Epithelial cell of prostate (primary cell): ENCODE measurements at regions not wholly inside any gene's neighbourhood (a gene's known extent, or its start where the extent isn't known, plus 50 kb on each side); places are given as distances from the start of the nearest gene placed in this dataset.

ENCODE experiments used
- DNase-seq: peaks from one replicate; pipeline ENCODE4 v3.0.0-alpha.2; 2011; ENCODE audit warnings: low read depth, low spot score
- H3K27ac ChIP-seq: fragments of 450-650 bp; 2 replicates; pipeline ENCODE4 v1.5.1; 2017; ENCODE audit warnings: mild to moderate bottlenecking

GRCh38 chr15:96014939-96015338 is 315.6 kb upstream of the NR2F2 start:
- H3K27ac ChIP-seq: no peak overlapping the region
- no peak for DNase-seq

GRCh38 chr15:96019114-96019513 is 311.4 kb upstream of the NR2F2 start:
- no peak for DNase-seq
- H3K27ac ChIP-seq: no peak overlapping the region

DNA sequence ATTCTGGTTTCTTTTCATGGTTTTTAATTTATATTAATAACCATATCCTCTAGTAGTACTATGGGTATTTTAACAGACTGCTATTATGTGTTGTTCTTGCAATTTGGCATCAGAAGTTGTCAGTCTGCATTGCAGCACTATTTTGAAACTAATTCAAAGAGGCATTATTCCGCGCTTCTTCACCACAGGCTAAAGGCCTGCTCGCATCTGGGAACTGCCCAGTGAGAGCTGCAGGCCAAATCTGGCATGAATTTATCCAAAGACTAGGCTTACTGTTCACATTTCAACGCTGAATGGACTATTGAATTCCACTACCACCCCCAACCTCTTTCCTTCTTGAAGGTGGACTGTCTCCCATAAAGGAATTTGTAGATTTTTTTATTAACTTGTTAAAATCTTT is 310.4 kb upstream of the NR2F2 start:
- DNase-seq: no peak
- no peak overlapping the region for H3K27ac ChIP-seq

GRCh38 chr15:96020797-96021196 is 309.7 kb upstream of the NR2F2 start:
- no peak for DNase-seq
- H3K27ac ChIP-seq: no peak overlapping the region

- no peak for DNase-seq
- H3K27ac ChIP-seq: no peak overlapping the region
These were observed 307.4 kb upstream of the NR2F2 start for GRCh38 chr15:96023081-96023480.

- DNase-seq: no peak
- no peak overlapping the region for H3K27ac ChIP-seq
These were observed 303.0 kb upstream of the NR2F2 start for GRCh38 chr15:96027501-96027900.

DNA sequence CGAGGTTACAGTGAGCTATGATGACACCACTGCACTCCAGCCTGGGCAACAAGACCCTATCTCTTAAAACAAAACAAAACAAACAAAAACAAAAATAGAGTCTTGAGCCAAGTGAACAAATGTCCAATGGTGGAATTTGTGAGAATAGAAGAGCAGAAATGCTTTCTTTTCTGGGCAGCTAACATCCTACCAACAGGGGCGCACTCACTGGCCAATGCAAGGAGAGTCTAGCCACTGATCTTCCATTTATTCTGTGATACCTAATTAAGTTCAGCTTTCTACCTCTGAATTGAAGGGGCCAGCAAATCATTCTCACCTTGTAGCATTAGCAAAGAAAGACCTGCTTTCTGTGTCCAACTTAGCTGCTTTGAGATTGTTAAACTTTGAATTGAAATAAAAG is 301.9 kb upstream of the NR2F2 start:
- H3K27ac ChIP-seq: no peak overlapping the region

GRCh38 chr15:96029172-96029571 is 301.3 kb upstream of the NR2F2 start:
- no peak overlapping the region for H3K27ac ChIP-seq
- DNase-seq: no peak

More for the DNA sequence above, 301.9 kb upstream of the NR2F2 start:
- DNase-seq: no peak

GRCh38 chr15:96031426-96032110 is 298.9 kb upstream of the NR2F2 start:
- H3K27ac ChIP-seq: no peak overlapping the region
- no peak for DNase-seq

- no peak for DNase-seq
These were observed 295.4 kb upstream of the NR2F2 start for GRCh38 chr15:96035091-96035490.

DNA sequence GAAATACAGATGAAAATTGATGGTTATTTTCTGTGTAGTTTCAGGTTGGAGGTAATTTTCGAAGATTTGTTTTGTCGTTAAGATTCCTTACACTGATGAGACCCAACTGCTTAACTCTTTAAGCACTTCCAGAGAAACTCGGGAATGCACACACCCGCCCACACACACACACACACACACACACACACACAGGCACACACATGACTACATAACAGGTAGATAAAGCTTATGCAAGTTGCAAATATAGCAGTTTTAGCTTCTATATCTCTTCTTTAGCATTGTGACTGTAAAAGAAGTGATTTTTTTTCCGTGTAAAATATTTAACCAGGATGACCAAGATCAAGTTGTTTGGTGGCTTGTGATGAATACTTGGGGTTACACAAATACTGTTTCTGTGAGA is 294.9 kb upstream of the NR2F2 start:
- no peak for DNase-seq
- H3K27ac ChIP-seq: no peak overlapping the region

More at GRCh38 chr15:96035091-96035490, 295.4 kb upstream of the NR2F2 start:
- no peak overlapping the region for H3K27ac ChIP-seq

DNA sequence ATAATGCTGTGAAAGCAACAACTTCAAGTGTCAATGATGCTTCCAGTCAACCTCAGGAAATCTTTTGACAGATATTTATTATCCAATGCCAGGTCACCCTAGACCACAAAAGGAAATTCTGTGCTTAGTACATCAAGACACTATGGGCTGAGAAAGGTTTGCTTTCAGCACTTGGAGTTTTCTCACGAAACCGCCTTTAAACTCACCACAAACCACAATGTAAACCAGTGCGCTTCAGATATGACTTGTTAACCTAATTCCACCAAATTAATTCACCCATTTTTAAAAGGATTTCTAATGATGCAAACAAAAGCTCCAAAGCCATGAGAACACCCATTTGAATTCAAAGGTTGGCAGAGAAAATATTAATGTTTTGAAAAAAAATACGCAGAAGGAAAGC is 292.9 kb upstream of the NR2F2 start:
- DNase-seq: no peak
- H3K27ac ChIP-seq: no peak overlapping the region

DNA sequence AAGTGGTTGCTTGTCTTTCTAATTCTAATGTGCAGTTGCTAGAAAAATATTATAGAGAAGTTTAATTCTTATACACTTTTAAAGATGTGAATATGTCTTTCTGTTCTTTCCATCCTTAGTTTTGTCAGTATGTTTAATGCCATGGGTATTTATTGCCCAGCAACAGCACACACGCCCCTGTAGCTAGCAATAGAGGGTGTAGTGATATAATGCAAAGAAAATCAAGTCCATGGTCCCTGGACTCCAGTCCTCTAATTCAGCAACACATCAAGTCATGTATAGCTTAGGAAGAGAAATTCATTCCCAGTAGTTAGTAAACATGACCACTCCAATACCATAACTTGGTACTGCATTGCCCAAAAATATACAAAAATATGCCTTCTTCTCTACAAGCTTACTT is 292.4 kb upstream of the NR2F2 start:
- no peak for DNase-seq
- H3K27ac ChIP-seq: no peak overlapping the region

DNA sequence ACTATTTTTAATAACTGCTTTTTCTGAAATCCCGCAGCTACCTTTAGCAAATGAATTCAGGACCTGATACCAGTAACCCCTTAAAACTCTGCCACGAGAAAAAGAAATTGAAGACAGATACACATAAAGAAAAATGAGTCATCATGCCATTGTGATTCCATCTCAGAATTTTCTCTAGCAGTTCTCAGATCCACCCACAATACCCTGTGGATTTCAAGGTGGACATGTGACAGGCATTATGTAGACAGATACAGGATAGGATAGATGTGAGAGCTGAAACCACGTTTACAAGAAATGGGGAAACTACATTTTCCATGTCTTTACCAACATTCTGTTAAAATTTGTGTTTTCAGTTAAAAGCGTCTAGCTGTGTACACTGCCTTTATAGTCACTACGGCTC is 291.9 kb upstream of the NR2F2 start:
- no peak overlapping the region for H3K27ac ChIP-seq
- DNase-seq: no peak

DNA sequence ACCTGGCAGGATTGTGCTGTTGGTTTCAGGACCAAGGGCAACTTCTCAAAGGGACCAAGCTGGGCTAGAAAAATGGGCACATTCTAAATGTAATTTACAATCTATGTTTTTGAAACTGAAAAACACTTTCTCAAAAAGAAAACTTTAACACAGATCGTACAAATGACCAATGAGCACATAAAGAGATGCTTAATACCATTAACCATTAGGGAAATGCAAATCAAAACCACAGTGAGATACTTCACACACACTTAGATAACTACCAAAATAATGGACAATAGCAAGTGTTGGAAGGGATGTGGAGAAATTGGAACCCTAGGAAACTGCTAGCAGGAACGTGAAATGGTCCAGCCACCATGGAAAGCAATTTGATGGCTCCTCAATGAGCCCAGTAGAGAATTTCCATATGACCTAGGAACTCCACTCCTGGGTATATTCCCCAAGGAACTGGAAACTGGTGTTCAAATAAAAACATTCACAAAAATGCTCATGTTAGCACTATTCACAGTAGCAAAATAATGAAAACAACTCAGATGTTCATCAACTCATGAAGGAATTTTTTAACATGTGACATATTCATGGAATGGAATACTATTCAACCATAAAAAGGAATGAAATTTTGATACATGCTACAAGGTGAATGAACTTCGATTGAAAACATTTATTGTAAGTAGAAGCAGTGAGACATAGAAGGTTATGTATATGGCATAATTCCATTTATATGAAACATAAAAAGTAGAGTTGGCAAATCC is 288.3 kb upstream of the NR2F2 start:
- no peak overlapping the region for H3K27ac ChIP-seq
- DNase-seq: no peak

- no peak for DNase-seq
- no peak overlapping the region for H3K27ac ChIP-seq
These were observed 287.7 kb upstream of the NR2F2 start for GRCh38 chr15:96042734-96043224.

DNA sequence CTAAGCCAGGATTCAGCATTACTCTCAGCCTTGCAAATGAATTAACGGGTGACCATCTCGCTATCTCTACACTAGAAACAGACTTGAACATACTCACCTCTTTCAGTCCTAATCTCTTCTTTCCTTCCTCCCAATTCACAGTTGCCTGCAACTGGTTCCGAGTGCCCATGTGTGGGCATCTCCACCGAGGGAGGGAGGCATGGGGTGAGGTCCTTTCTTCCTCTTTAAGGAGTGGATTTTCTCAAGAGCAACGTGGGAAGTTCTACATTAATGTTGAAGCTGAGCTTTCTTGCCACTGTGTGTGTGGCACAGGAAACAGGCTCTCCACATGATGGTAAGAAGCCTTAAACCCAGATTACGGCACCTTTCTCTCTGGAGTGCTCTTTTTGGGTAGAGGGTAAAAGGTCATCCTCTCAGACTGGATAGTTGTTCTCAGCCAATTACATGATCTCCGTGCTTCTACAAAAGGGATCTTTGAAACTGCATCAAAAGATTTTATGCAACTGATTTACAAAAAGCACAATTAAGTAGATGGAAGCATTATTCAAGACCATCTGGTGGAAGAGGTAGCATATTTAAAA is 286.8 kb upstream of the NR2F2 start:
- DNase-seq: no peak
- no peak overlapping the region for H3K27ac ChIP-seq

- no peak for DNase-seq
- H3K27ac ChIP-seq: no peak overlapping the region
These were observed 283.8 kb upstream of the NR2F2 start for GRCh38 chr15:96046620-96047240.

- no peak for DNase-seq
- H3K27ac ChIP-seq: no peak overlapping the region
These were observed 283.1 kb upstream of the NR2F2 start for GRCh38 chr15:96047255-96047931.

GRCh38 chr15:96049323-96049722 is 281.2 kb upstream of the NR2F2 start:
- no peak overlapping the region for H3K27ac ChIP-seq
- DNase-seq: no peak
